ENCODE measurements at regions not wholly inside any gene's neighbourhood (a gene's known extent, or its start where the extent isn't known, plus 50 kb on each side); places are given as distances from the start of the nearest gene placed in this dataset.
"Not testable (repeated sequence)": the region's sequence is repeated elsewhere in the genome, so short reads cannot be mapped to it uniquely, and the experiment has no call there.

DNA sequence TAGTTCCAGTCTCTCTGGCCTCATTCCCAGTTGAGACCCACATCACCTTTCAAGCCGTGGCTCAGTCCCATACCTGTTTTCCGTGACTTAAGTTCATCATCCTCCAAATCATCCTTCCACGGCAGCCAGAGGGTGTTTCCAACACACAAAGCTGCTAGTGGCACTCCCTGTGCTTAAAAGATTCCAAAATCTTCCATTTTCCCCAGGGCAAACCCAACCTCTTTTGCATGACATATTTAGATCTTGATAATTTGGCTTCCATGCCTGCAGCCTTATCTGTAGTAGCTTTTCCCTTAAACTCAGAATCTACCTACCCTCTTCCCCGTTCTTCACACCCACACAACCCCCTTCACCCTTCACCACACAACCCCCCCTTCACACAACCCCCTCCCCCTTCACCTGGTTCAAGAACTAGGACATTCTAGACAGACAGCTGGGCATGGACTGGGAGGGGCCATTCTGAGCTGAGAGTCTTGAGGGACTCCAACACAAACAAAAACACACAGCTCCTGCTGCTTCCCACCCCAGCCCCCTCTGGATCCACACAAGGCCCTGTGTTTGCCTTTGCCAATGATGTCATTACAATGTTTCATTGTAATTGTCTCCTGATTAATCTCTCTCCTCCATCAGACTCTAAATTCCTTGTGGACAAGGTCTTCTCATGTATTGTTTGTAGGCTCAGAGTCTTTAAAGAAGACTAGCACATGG lies 268.2 kb downstream of the SH3GL2 start:
- DNase-seq: no peak

DNA sequence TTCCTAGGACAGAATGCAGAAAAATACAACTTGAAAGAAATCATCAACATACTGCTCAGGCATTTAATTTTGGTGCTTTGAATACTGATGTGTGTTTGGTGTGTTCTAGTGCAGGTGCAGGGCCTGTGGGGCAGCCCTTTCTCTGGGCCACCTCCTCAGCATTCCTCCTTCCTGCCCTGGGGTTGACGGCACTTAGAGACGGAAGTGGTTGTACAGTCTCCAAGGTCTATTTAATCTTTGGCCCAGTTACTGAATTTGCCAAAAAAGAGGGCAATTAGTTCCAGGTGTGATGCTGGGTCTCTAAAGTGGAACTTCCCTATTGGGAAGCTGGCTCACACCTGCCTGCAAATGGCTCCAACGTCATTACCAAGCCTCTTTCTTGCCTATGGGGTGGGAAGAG lies 269.0 kb downstream of the SH3GL2 start:
- DNase-seq: peak; percentile 12

DNA sequence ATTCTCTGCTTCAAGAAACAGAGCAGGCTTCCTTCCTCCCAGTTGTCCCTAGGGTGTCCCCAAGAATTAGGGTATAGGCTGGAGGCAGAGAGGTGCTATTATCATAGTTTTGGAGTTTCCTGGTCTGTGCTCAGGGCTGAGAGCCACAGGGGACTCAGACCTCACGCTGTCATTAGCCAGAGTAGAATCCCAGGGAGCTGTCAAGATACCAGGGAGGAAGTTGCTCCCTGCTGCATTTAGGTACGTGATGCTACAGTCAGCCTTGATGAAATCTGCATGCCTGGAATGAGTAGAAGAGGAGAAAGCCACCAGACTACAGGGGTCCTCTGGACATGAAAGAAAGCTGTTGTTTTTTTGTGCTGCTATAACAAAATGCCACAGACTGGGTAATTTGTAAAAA lies 273.2 kb downstream of the SH3GL2 start:
- no peak for DNase-seq

DNA sequence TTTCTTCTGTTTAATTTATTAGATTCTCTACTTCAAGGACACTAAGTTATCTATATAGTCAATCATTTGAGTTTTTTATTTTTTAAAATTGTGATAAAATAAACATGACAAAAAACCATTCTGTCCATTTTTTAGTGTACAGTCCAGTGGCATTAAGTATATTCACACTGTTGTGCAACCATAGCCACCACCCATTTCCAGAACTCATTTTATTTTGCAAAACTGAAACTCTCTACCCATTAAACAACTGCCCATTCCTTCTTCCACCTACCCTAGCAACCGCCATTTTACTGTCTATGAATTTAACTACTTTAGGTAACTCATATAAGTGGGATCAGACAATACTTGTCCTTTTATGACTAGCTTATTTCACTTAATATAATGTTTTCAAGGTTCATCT lies 275.6 kb downstream of the SH3GL2 start:
- no peak for DNase-seq

DNA sequence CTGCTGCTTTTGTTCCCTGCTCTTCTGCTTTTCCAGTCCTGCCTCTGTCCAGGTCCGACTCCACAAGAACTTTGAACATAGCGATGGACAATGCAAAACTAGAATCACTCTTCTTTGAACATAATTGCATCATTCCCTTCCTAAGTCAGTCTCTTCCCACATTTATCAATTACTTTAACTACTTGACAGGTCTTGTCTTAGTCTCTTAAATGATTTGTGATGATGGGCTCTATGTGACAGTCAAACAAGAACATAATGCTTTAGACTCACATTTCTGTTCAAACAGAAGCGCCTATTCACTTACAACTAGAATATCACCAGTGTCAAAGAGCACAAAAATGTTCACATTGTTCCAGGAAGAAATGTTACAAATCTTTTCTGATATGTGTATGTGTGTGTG lies 278.1 kb downstream of the SH3GL2 start:
- DNase-seq: no peak

DNA sequence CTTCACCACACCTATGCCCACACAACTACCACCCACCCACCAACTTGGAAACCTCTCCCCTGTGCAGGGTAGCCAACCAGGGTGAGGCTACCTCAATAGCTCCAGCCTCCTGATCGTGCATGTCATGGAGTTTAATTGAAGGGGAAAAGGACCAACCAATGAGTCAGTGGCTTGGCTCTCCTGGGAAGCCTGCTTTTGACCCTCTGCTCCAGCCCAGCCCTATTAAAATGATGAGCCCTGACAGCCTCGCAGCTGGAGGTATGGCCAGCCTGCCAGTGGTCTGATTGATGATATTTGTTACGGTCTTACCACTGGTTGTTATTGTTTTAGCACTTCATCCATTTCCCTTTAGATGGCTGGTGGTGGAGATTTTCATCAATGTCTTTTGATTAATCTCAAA lies 280.4 kb downstream of the SH3GL2 start:
- no peak for DNase-seq

DNA sequence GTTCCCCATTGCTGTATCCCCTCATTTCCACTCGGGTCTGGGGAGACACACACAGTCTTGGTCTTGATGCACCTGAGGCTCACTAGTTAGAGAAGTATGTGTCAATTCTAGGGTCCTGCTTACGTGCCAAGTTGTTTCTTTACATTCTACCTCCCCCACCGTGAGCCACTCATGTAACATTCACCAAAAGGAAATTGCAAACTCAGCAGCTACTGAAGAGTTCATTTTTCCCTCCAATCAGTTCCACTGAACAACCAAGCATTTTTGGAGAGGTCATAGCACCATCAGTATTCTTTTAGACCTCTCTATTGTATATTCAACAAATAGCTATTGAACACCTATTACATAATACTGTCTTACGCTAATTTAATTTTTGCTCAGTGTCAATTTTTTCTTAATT lies 281.1 kb downstream of the SH3GL2 start:
- DNase-seq: no peak

DNA sequence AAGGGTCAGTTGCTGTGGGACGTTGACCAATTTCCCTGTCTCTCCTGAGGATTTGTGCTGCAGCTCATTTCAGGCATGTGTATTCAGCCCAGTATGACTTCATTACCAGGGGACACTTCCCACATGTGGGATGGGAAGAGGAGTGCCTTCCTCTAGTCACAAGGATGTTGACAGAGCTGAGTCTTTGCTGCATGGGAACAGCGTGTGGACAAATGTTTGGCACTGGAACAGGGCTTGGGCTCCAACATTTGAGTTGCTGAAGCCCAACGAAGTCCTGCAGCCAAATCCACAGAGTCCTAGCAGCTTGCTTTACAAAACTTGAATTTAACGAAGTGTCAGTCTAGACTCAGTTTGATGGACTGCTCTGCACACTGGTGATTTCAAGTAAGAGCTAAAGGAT lies 283.2 kb downstream of the SH3GL2 start:
- DNase-seq: no peak

DNA sequence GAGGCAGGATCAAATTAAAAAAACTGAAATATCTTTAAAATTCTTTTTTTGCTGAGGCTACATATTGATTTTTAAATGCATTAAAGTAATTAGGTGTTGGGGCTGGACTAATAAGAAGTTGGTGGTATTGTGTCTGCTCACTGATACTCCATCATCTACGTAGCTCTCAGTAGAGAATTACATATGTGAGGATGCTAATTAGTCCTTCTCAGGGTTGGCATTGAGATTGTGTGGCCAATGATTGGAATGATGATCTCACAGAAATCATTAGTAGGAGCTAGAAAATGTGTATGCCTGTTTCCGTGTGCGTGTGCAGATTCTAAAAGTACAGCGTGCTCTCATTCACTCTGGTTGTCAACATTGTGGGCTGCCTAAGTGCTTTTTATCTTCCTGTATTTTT lies 283.8 kb downstream of the SH3GL2 start:
- no peak for DNase-seq

DNA sequence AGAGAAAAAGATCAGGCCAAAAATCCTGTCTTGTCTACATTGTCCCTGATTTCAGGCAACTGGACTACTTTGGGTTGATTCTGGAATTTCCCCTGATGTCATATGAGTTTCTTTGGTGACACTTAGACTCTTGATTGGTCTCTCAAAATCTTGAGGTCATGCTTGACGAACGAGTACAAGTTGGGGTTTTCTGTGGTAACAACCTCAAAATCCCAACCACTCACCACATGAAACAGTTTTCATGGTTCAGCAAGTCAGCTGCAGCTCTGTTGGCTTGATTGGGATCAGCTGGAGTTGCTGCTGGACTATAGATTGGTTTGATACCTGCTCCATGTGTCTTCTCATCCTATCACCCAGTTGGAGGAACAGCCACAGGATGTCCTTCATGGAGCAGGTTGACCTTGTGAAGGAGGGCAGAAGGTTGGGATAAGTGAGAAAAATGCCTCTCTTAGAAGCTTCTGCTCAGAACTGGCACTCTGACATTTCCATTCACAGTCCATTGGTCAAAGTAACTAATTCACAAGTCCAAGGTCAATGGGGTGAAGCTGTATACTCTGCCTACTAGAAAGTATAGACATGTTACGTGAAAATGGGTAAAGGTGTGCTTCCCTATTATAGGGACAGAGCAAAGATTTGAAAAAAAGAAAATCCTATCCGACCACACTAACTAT lies 284.5 kb downstream of the SH3GL2 start:
- no peak for DNase-seq

DNA sequence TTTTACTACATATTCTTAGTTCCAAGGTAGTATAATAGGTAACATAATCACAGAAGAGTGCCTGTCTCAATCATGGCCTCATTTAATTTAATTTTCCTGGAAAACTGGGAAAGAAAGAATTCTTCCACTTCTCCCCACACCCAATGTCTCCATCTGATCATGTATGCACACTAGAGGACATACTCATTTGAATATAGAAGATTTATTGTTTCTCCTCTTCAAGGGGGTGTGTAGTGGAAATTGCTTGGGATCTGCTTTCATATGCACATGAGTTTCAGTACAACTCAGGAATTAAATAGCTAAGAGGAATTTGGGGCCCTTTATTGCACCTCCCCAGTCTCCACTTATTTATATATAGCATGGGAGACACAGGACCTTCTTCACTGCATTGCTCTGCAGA lies 285.1 kb downstream of the SH3GL2 start:
- DNase-seq: no peak

DNA sequence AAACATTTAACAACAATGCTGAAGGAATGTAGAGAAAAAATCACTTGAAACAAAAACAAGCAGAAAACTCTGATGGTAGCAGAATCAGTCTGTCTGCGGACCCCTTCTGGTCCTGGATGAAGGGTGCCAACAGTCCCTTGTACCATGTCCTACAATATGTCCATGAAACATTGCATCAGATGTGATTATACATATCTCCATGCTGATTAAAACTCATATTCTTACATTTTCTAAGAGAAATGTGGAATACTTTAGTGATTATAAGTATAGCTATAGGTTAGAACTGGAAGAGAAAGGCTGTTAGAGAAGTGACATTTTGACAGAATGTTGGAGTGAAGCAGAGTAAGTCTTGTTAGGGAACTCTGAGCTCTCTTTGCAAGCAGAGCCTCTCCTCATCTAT lies 286.1 kb downstream of the SH3GL2 start:
- no peak for DNase-seq

DNA sequence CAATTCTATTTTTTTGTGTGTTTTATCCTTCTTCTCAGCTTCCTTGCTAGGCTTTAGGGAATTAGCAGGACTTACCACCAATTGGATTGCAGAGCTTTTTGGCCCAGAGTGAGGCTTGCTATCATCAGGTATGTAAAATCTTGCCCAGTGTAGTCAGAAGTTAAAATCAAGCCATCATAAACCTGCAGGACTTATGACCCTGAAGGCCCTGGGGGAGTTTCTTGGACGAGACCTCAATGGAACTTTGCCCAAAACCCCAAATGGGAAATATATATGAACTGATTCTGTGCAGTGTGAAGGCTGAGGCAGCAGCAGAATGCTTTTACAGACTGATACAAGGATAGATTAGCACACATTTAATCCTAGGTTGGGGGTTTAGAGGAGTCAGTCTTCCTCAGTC lies 287.0 kb downstream of the SH3GL2 start:
- no peak for DNase-seq

DNA sequence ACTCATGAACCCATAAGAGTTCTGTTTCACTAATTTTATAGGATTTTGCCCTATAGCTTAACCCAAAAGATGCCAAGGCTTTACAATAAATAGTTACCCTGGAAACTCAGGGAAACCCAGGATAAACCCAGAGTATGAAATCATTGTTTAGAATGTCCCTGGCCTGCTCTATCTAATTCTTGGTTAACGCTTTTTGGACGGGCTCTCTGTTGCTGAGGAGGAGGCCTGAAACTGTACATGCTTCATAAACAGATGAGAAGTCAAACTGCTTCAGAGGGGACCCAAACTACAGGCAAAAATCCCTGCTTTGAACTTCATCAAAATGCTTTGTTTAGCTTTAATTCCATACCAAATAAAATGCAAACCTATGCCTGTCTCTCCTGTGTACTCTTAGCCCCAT lies 291.9 kb downstream of the SH3GL2 start:
- DNase-seq: no peak

DNA sequence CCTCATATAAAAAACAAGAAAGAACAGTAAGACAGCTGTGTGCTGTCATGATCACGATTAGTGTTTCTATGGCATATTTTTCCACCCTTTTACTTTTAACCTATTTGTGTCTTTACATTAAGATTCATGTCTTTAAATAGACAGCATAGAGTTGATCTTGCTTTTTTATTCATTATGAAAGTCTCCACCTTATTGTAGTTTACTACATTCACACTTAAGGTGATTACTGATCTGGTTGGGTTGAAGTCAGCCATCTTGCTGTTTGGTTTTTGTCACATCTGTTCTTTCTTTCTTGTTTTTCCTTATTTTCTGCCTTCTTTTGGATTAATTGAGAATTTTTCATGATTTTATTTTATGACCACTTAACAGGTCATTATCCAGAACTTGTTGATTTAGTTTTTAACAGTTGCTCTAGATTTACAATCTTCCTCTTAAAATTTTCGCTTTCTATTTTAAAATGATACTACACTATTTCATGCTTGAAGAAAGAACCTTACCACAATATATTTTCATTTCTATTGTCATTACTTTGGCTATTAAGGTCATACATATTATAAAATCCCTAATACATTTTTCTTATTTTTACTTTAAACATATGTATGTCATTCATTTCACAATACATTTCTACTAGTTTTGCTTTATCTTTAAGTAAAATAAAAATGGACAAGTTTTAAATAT lies 292.5 kb downstream of the SH3GL2 start:
- DNase-seq: no peak

DNA sequence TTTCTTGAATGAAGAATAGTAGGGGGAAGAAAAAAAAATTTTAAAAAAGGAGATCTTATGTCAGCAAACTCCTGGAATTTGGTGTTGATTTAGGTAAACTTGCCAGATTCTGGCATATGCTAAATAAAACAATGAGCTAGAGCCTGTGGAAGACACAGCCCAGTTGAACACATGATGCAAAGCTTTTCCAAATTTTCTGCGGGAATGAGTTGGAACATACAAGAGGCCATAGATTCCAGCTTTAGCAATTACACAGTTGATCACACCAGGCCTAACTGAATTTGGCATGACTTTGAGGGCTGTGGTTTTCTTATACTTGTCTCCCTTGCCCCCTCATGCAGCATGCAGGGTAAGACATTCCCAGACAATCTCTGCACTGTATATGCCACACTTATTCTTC lies 297.0 kb downstream of the SH3GL2 start:
- no peak for DNase-seq

DNA sequence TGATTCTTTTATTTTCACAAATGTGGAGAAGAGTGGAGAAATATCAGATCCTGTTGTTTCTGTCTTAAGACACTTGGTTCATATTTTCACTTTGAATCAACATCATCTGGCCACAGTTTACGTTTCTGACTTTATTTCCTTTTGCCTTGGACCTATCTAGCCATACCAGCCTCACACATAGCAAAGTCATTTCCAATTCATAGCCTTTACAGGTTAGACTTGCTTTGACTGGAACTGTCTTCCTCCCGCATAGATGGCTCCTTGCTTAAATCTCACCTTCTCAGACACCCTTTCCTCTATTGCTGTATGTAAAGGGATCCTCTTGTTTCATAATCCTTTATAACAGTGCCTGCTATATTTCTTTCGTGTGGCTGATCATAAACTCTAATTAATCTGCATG lies 297.8 kb downstream of the SH3GL2 start:
- no peak for DNase-seq

DNA sequence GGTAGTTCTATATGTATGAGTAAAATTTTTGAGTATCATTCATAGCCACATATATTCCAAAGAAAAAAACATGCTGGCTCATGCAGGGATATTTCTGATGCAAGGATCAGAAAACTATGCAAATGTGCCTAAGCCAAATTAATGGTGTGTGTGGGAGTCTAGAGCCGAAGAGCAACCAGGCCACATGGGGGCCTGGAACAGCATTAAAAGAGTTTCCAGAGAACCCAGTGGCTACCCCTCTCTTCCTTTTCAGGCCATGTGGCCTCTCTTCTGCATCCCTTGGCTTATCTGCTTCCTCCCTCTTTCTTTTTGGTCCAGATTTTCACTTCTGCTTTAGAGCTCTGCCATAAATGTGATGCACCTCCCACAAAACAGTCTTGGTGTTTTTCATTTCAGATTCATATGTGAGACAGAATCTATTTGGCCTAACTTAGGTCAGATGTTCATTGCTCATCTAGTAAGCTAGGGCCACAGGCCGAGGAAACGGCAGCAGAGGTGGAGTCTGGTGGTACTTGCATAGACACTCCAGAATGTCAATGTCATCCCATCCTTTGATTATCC lies 300.0 kb downstream of the SH3GL2 start:
- DNase-seq: peak; percentile 8

DNA sequence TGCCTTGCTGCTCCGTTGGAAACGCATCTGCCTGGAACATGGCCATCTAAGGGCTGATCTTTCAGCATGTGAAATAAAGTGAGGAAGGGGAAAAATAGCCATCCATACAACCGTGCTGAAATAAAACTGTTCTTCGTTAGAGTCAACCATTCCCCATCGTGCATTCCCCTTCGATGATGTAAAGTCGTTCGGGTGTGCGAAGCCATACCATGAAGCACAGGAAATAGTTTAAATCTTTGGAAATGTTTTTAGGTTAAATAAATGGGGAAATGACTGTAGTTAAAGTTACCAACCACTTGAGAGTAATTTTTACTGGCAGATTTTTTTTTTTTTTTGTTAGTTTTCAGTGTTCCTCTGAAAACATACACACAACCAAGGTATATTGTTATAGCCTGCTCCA lies 302.5 kb downstream of the SH3GL2 start:
- no peak for DNase-seq

DNA sequence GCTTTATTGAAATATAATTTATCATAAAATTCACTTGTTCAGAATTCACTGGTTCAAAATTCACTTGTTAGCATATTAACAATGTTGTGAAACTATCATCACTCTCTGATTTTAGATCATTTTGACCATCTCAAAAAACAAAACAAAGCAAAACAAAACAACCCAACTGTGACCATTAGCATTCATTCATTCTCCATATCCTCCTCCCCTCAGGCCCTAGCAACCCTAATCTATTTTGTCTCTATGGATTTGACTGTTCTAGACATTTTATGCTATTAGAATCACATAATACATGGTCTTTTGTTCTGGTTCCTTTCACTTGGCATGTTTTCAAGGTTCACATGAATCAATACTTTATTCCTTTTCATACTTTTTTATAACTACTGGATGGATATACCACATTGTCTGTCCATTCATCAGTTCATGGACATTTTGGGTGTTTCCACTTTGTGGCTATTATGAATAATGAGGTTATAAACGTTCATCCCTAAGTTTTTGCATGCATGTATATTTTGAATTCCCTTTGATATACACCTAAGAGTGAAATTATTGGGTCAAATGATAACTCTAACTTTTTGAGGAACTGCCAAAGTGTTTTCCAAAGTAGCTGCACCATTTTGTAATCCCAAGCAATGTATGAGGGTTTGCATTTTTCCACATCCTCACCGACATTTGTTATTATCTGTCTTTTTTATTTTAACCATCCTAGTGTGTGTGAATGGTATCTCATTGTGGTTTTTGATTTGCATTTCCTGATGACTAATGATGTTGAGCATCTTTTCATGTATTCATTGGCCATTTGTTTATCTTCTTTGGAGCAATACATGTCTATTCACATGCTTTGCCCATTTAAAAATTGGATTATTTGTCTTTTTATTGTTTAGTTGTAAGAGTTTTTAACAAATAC lies 304.1 kb downstream of the SH3GL2 start:
- DNase-seq: no peak

DNA sequence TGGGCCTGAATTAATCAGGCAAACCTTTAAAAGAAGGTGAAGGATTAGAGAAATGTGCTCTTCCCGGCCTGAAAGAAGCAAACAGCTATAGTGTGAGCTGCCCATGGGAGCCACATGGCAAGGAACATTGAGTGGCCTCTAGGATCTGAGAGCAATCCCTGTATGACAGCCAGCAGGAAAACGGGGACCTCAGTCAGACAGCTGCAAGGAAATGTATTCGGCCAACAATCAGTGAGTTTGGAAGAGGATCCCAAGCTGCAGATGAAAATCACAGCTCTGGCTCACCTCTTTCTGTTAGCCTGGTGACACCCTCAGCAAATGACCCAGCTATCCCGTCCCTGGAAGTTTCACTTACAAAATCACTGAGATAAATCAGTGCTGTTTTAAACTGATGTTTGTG lies 309.2 kb downstream of the SH3GL2 start:
- DNase-seq: no peak

DNA sequence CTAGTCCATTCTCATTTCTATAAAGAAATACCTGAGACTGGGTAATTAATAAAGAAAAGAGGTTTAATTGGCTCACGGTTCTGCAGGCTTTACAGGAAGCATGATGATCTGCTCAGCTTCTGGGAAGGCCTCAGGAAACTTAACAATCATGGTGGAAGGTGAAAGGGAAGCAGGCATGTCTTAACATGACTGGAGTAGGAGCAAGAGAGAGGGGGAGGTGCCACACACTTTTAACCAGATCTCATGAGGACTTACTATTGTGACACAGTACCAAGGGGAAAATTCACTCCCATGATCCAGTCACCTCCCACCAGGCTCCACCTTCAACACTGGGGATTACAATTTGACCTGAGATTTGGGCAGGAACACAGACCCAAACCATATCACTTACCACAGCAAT lies 310.1 kb downstream of the SH3GL2 start:
- DNase-seq: not testable (repeated sequence)
